LNCaP clone FGC (cell line): ENCODE measurements at regions not wholly inside any gene's neighbourhood (a gene's known extent, or its start where the extent isn't known, plus 50 kb on each side); places are given as distances from the start of the nearest gene placed in this dataset.

Experiments used
- DNase-seq: peaks from one replicate; pipeline ENCODE4 v3.0.0-alpha.2; 2011; ENCODE audit warnings: low read depth
- H3K4me3 ChIP-seq: 2 replicates; pipeline ENCODE4 v1.5.1; 2011; ENCODE audit warnings: mild to moderate bottlenecking, low read depth, low read length, control low read depth
- TF ChIP-seq, protein P1 (sequence below): IDR thresholded peaks from 2 replicates; pipeline ENCODE4 v1.5.1; 2012; ENCODE audit warnings: mild to moderate bottlenecking; ENCODE audit not compliant: control insufficient read depth, insufficient read depth; ENCODE audit errors: extremely low read depth

DNA sequence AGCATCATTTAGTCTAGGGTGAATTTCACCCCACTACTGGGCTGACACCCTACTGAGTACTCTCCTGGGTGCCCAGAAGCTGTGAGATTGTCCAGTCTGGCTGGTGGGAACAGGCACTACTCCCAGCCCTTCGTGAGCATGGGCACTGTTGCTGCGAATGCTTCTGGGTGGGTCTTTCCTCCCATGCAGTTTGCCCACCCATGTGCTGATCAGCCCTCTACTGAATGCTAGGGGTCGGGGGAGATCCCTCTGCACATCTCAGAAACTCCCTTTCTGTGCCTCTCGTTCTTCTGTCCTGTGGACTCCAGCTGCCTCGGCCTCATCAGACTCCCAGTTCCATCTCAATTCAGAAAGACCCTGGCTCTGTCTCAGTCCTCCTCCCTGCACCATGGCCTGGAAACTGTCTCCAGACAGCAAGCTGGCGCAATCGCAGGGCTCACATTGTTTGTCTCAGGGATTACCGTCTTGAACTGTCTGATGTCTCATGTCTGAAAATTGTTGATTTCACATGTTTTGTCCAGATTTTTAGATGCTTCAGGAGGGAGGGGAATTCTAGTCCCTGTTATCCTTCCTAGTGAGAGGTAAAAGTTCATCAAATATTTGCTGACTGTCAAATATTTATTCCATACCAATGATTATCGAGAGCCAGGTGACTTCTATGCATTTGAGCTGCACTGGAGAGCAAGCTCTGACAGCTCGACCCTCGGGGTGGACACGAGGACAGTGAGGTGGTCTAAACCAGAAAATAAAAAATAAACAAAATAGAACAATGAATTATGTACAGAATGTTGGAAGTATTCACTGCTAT, 316.6 kb upstream of the RTL1 start:
- H3K4me3 ChIP-seq: no peak overlapping the region
- no peak for DNase-seq
- TF ChIP-seq, protein P1, sequence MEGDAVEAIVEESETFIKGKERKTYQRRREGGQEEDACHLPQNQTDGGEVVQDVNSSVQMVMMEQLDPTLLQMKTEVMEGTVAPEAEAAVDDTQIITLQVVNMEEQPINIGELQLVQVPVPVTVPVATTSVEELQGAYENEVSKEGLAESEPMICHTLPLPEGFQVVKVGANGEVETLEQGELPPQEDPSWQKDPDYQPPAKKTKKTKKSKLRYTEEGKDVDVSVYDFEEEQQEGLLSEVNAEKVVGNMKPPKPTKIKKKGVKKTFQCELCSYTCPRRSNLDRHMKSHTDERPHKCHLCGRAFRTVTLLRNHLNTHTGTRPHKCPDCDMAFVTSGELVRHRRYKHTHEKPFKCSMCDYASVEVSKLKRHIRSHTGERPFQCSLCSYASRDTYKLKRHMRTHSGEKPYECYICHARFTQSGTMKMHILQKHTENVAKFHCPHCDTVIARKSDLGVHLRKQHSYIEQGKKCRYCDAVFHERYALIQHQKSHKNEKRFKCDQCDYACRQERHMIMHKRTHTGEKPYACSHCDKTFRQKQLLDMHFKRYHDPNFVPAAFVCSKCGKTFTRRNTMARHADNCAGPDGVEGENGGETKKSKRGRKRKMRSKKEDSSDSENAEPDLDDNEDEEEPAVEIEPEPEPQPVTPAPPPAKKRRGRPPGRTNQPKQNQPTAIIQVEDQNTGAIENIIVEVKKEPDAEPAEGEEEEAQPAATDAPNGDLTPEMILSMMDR: no peak

DNA sequence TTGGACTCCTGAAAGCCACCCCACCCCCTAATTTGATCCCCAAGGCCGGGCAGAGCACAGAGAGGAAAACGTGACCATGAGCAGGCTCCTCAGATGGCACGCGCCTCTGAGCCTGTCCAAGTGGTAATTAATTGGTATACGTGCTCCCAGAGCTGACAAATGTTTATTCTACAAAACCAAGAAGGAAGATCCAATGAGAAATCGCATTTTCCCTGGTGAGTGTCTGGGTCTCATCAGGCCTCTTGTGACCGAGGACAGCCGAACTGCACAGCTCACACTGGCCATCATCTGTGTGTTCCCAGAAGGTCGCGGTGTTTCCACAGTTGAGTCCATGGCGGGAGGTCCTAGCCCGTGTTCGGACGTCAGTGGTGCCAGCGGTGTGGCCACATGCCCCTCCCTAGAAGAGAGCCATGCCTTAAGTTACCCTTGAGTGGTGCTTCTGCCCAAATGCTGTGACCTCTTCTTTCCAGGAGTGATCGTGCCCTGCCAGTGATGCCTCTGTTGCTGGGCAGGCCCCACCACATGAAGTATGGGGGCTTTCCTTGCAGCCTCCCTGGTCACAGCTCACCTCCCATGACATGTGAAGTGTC, 317.5 kb upstream of the RTL1 start:
- TF ChIP-seq, protein P1: no peak
- no peak overlapping the region for H3K4me3 ChIP-seq
- no peak for DNase-seq

DNA sequence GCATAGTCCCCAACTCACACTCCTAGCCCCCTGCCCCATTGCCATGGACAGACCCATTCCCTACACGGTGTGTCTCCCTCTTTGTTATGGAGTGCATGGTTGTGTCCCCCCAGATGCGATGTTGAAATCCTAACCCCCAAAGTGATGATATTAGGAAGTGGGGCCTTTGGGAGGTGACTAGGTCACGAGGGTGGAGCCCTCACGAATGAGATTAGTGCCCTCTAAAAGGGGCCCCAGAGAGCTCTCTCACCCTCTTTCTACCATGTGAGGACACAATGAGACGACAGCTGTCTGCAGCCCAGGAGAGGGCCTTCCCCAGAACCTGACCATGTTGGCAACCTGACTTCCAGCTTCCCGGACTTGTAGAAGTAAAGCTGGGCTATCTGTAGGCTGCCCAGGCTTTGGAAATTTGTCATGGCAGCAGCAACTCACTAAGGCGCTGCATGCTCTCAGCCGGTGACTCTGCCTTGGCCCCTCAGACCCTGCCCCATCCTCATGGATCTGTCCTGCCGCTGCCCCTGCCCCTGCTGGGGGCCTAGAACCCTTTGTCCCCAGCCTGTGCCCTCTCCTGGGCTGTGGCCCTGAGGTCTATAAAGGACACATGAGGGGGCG, 318.1 kb upstream of the RTL1 start:
- DNase-seq: no peak
- no peak overlapping the region for H3K4me3 ChIP-seq
- TF ChIP-seq, protein P1: no peak

DNA sequence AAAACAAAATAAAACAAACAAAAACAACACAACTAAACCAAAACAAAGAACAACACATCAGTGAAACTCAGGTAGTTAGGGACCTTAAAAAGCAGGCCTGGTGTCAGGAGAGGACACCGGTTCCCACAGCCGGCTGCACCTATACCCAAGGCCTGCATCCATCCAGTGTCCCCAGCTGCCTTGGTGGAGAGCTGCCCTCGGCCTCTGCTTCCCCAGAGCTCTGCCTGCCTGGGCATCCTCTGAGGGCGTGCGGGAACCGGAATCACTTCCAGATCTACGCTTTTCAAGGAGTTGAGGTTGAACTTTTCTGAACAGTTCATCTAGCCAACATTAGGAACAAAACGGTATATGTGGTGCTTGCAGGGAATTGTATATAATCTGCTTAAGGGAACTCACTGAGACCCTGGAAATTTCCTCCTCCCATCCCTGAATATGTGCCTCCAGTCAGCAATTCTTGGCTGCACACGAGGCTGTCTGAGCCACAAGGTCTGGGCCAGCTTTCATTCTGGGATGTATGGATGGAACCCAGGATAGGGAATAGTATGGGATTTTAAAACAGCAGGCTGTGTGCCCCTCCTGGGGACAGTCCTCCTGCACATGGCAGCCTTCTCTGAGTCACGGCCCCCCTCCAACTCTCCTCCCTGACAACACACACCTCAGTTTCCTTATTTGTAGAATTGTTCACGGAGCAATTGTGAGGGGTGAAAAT, 319.0 kb upstream of the RTL1 start:
- no peak overlapping the region for H3K4me3 ChIP-seq
- DNase-seq: no peak
- TF ChIP-seq, protein P1: no peak

DNA sequence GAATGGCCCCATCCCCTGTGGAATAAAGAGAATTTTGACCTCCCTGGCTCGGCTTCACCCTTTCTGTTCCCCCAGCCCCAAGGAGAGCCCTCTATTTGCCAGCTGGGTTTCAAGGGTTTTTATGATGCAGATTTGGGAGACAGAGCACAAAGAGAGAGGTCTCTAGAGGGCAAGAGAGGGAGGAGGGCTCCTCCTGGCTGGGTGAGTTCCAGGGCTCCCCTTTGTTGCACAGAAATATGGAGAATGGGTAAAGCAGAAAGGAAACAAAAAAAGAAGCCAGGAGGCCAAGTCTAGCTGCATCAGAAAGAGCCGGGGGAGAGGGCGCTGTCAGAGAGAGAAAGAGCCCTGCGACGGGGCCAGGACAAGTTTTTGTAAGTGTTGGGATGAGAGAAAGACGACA, 319.6 kb upstream of the RTL1 start:
- H3K4me3 ChIP-seq: no peak overlapping the region
- no peak for DNase-seq
- TF ChIP-seq, protein P1: no peak

DNA sequence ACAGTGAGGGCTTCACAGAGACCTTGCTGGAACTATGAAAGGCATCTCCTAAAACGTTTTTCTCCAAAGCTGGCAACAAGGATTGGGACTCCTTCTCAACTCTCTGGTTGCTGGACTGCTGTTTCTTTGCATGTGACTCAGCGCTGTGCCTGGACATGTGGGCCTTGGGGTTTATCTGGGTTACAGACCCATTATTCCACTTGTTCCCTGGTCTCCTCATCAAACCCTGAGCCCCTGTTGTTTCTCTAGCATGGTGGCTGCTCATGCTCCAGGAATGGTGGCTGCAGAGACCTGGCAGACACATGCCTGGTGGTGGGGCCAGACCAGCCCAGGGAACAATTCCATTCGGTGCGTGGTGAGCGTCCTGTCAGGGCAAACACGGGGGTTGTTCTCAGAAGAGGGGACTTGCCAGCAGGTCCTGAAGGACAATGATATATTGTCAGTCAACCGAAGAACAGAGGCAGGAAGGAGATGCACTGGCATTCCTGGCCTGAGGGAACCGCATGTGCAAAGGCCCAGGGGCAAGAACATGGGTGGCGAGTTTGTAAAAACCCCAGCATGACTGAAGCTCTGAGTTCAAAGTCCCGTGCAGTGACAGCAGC, 320.1 kb upstream of the RTL1 start:
- DNase-seq: no peak
- TF ChIP-seq, protein P1: no peak

More for the DNA sequence above, 320.1 kb upstream of the RTL1 start:
- no peak overlapping the region for H3K4me3 ChIP-seq
